Endodermal cell (in vitro differentiated cells): ENCODE measurements at regions not wholly inside any gene's neighbourhood (a gene's known extent, or its start where the extent isn't known, plus 50 kb on each side); places are given as distances from the start of the nearest gene placed in this dataset.

Source experiments
- DNase-seq: peaks from one replicate; pipeline ENCODE4 v3.0.0-alpha.2; 2017
- H3K27ac ChIP-seq: 2 replicates; pipeline ENCODE4 v1.5.1; 2013; ENCODE audit warnings: mild to moderate bottlenecking, low read depth, low read length, moderate library complexity
- H3K27me3 ChIP-seq: 2 replicates; pipeline ENCODE4 v1.6.1; 2013; ENCODE audit warnings: mild to moderate bottlenecking, low read length, moderate library complexity; ENCODE audit not compliant: insufficient read depth, control insufficient read depth, poor library complexity, severe bottlenecking
- H3K36me3 ChIP-seq: 2 replicates; pipeline ENCODE4 v1.7.0; 2013; ENCODE audit warnings: mild to moderate bottlenecking, low read length, moderate library complexity; ENCODE audit not compliant: control insufficient read depth, insufficient read depth
- H3K4me1 ChIP-seq: one replicate; pipeline ENCODE4 v1.7.0; 2013; ENCODE audit warnings: low read length; ENCODE audit not compliant: control insufficient read depth, insufficient read depth
- H3K4me3 ChIP-seq: 2 replicates; pipeline ENCODE4 v1.5.1; 2013; ENCODE audit warnings: mild to moderate bottlenecking, low read length, moderate library complexity
- H3K9ac ChIP-seq: 2 replicates; pipeline ENCODE4 v1.6.1; 2013; ENCODE audit warnings: mild to moderate bottlenecking, low read length, moderate library complexity; ENCODE audit not compliant: poor library complexity, severe bottlenecking; ENCODE audit errors: extremely low read depth
- H3K9me3 ChIP-seq: 2 replicates; pipeline ENCODE4 v1.6.1; 2013; ENCODE audit warnings: mild to moderate bottlenecking, low read length, moderate library complexity; ENCODE audit not compliant: control insufficient read depth
- H3K27ac Mint-ChIP-seq: 2 replicates; pipeline ENCODE4 v1.8.0; 2020; ENCODE audit warnings: mixed read lengths
- H3K27me3 Mint-ChIP-seq: 2 replicates; pipeline ENCODE4 v1.8.0; 2021; ENCODE audit warnings: mild to moderate bottlenecking, mixed read lengths; ENCODE audit not compliant: insufficient read depth
- H3K36me3 Mint-ChIP-seq: 2 replicates; pipeline ENCODE4 v1.8.0; 2020; ENCODE audit warnings: low read depth, mixed read lengths
- H3K4me1 Mint-ChIP-seq: 2 replicates; pipeline ENCODE4 v1.8.0; 2020; ENCODE audit warnings: mixed read lengths
- H3K4me3 Mint-ChIP-seq: 2 replicates; pipeline ENCODE4 v1.8.0; 2020; ENCODE audit warnings: mild to moderate bottlenecking, moderate library complexity, mixed read lengths
- H3K9me3 Mint-ChIP-seq: 2 replicates; pipeline ENCODE4 v1.8.0; 2020; ENCODE audit warnings: mild to moderate bottlenecking, mixed read lengths
- CTCF ChIP-seq: fragments of 200-600 bp; sonication (generic); conservative IDR thresholded peaks from 2 replicates; pipeline ENCODE4 v1.5.0; 2021; ENCODE audit warnings: antibody characterized with exemption, mild to moderate bottlenecking
- WGBS, 2 experiments: methylation state at CpG; one replicate each; pipeline versions ENCODE4 v1.1.5 to v1.1.7; 2013; ENCODE audit warnings: missing lambda C conversion rate in 2 of 2, mixed read lengths in 1 of 2; ENCODE audit not compliant: insufficient coverage in 1 of 2, insufficient read length in 1 of 2; 5-methylcytosine and 5-hydroxymethylcytosine counted together

- Mint-ChIP-seq H3K27ac (no peak overlapping the region), H3K4me1 (peaks cover 10% of the 10 kb centered on the region), H3K4me3 (no peak overlapping the region), H3K9me3 (no peaks in the 10 kb centered on the region), H3K27me3 (peaks cover 8% of the 10 kb centered on the region), H3K36me3 (no peaks in the 10 kb centered on the region)
- H3K4me3 ChIP-seq = no peak overlapping the region
- peak; percentile 29 for TF ChIP-seq CTCF
- no peaks in the 10 kb centered on the region for H3K36me3 ChIP-seq
- WGBS, 2 experiments = 78 to 84% methylated on average over 5 to 7 of the region's 7 CpGs
- H3K27ac ChIP-seq = no peak overlapping the region
- no peak overlapping the region for H3K9ac ChIP-seq
- no peak for DNase-seq
- no peaks in the 10 kb centered on the region for H3K27me3 ChIP-seq
- no peaks in the 10 kb centered on the region for H3K4me1 ChIP-seq
- H3K9me3 ChIP-seq = no peaks in the 10 kb centered on the region
These were observed 502.9 kb downstream of the NPIPA7 start for GRCh38 chr16:16881814-16882213.

GRCh38 chr16:16882766-16883165 lies 503.8 kb downstream of the NPIPA7 start:
- H3K27me3 ChIP-seq = no peaks in the 10 kb centered on the region
- Mint-ChIP-seq H3K4me3 (no peak overlapping the region), H3K27me3 (peaks cover 6% of the 10 kb centered on the region), H3K9me3 (no peaks in the 10 kb centered on the region), H3K4me1 (peaks cover 9% of the 10 kb centered on the region), H3K36me3 (no peaks in the 10 kb centered on the region), H3K27ac (no peak overlapping the region)
- H3K9me3 ChIP-seq = no peaks in the 10 kb centered on the region
- H3K36me3 ChIP-seq = no peaks in the 10 kb centered on the region
- no peaks in the 10 kb centered on the region for H3K4me1 ChIP-seq
- H3K4me3 ChIP-seq = no peak overlapping the region
- TF ChIP-seq CTCF = no peak
- WGBS, 2 experiments = 78 to 92% methylated on average over 3 of the region's 3 CpGs
- no peak overlapping the region for H3K9ac ChIP-seq
- H3K27ac ChIP-seq = no peak overlapping the region
- no peak for DNase-seq

DNA sequence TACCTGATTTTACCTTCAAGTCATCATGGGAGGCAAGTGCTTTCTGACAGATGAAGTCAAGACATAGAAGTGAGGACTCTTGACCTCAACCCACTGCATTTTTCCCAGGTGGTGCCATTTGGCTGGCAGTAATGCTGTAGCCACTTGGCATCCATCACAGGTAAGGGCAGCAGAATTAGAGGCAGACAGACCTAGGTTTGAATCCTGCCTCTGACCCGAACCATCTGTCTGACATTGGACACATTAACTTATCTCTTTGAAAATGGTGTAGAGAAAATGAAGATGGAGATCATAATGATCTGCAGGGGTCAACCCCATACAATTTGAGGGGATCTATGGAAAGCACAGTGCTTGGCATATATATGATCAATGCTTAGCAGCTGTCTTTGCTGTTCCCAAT lies 505.5 kb downstream of the NPIPA7 start:
- H3K9ac ChIP-seq = no peak overlapping the region
- H3K27me3 ChIP-seq = no peaks in the 10 kb centered on the region
- no peaks in the 10 kb centered on the region for H3K9me3 ChIP-seq
- H3K4me3 ChIP-seq = no peak overlapping the region
- no peak for DNase-seq
- no peaks in the 10 kb centered on the region for H3K4me1 ChIP-seq
- Mint-ChIP-seq H3K36me3 (no peaks in the 10 kb centered on the region), H3K27ac (no peak overlapping the region), H3K4me3 (no peak overlapping the region), H3K27me3 (peaks cover 3% of the 10 kb centered on the region), H3K9me3 (no peaks in the 10 kb centered on the region), H3K4me1 (peaks cover 5% of the 10 kb centered on the region)
- H3K36me3 ChIP-seq = no peaks in the 10 kb centered on the region
- H3K27ac ChIP-seq = no peak overlapping the region
- 100% methylated on average over 1 of the region's 1 CpG for WGBS, 2 experiments
- no peak for TF ChIP-seq CTCF
